IPS DF 6.9 (cell line): ENCODE measurements at regions not wholly inside any gene's neighbourhood (a gene's known extent, or its start where the extent isn't known, plus 50 kb on each side); places are given as distances from the start of the nearest gene placed in this dataset.

Experiments used
- DNase-seq: peaks from one replicate; pipeline ENCODE4 v3.0.0-alpha.2; 2013; ENCODE audit warnings: low read depth, low spot score
- H3K27ac ChIP-seq: one replicate; pipeline ENCODE4 v1.5.1; 2013; ENCODE audit warnings: low read length, control low read depth
- H3K27me3 ChIP-seq: 2 replicates; pipeline ENCODE4 v1.6.1; 2013; ENCODE audit warnings: mild to moderate bottlenecking, low read length; ENCODE audit not compliant: control insufficient read depth, insufficient read depth
- H3K36me3 ChIP-seq: 2 replicates; pipeline ENCODE4 v1.6.1; 2013; ENCODE audit warnings: low read length; ENCODE audit not compliant: control insufficient read depth, insufficient read depth
- H3K4me1 ChIP-seq: 2 replicates; pipeline ENCODE4 v1.6.1; 2013; ENCODE audit warnings: low read length; ENCODE audit not compliant: control insufficient read depth, insufficient read depth
- H3K4me3 ChIP-seq: 2 replicates; pipeline ENCODE4 v1.5.1; 2013; ENCODE audit warnings: mild to moderate bottlenecking, low read length
- H3K9me3 ChIP-seq: 2 replicates; pipeline ENCODE4 v1.6.1; 2013; ENCODE audit warnings: low read length, inconsistent platforms; ENCODE audit not compliant: control insufficient read depth, insufficient read depth
- WGBS: extraction: QIAGEN DNeasy Blood & Tissue Kit; methylation state at CpG from one replicate; pipeline ENCODE4 v1.1.7; 2013; ENCODE audit warnings: mixed read lengths, missing lambda C conversion rate; ENCODE audit not compliant: insufficient read length, insufficient coverage; 5-methylcytosine and 5-hydroxymethylcytosine counted together

- no CpG with 5 or more reads among the region's 3 CpGs for WGBS
- H3K27me3 ChIP-seq = no peaks in the 10 kb centered on the region
- no peaks in the 10 kb centered on the region for H3K36me3 ChIP-seq
- no peaks in the 10 kb centered on the region for H3K4me1 ChIP-seq
- H3K27ac ChIP-seq = no peak overlapping the region
- no peak overlapping the region for H3K4me3 ChIP-seq
- no peaks in the 10 kb centered on the region for H3K9me3 ChIP-seq
- no peak for DNase-seq
Measured at GRCh38 chr14:62289471-62289870, 527.3 kb downstream of the SNAPC1 start.

GRCh38 chr14:62301080-62301479, 538.9 kb downstream of the SNAPC1 start:
- Histone ChIP-seq H3K9me3 (no peaks in the 10 kb centered on the region), H3K4me1 (no peaks in the 10 kb centered on the region), H3K27ac (no peak overlapping the region), H3K4me3 (no peak overlapping the region), H3K27me3 (no peaks in the 10 kb centered on the region), H3K36me3 (no peaks in the 10 kb centered on the region)
- no CpG with 5 or more reads among the region's 1 CpG for WGBS
- no peak for DNase-seq

- WGBS = no CpG with 5 or more reads among the region's 1 CpG
- DNase-seq = no peak
- Histone ChIP-seq H3K36me3 (no peaks in the 10 kb centered on the region), H3K27ac (no peak overlapping the region), H3K9me3 (no peaks in the 10 kb centered on the region), H3K4me1 (no peaks in the 10 kb centered on the region), H3K4me3 (no peak overlapping the region), H3K27me3 (no peaks in the 10 kb centered on the region)
Measured at GRCh38 chr14:62301911-62302310, 539.7 kb downstream of the SNAPC1 start.

- no peaks in the 10 kb centered on the region for H3K36me3 ChIP-seq
- WGBS = 100% methylated on average over 1 of the region's 4 CpGs
- DNase-seq = no peak
Measured at GRCh38 chr14:62303437-62303836, 541.2 kb downstream of the SNAPC1 start.

GRCh38 chr14:62304257-62304656, 542.0 kb downstream of the SNAPC1 start:
- Histone ChIP-seq H3K4me1 (peaks cover 2% of the 10 kb centered on the region; the same call in 1 of the 2 replicates), H3K27ac (no peak overlapping the region)
- DNase-seq = no peak

More at GRCh38 chr14:62303437-62303836, 541.2 kb downstream of the SNAPC1 start:
- Histone ChIP-seq H3K27ac (no peak overlapping the region), H3K4me3 (no peak overlapping the region), H3K9me3 (no peaks in the 10 kb centered on the region), H3K27me3 (no peaks in the 10 kb centered on the region), H3K4me1 (peaks cover 2% of the 10 kb centered on the region; the same call in 1 of the 2 replicates)

GRCh38 chr14:62307844-62308243, 545.6 kb downstream of the SNAPC1 start:
- peaks cover 2% of the 10 kb centered on the region; the same call in 1 of the 2 replicates for H3K4me1 ChIP-seq
- H3K4me3 ChIP-seq = no peak overlapping the region
- H3K36me3 ChIP-seq = no peaks in the 10 kb centered on the region
- no peak overlapping the region for H3K27ac ChIP-seq
- peak; percentile 7 for DNase-seq
- WGBS = no CpG with 5 or more reads among the region's 3 CpGs
- no peaks in the 10 kb centered on the region for H3K27me3 ChIP-seq
- H3K9me3 ChIP-seq = no peaks in the 10 kb centered on the region

More at GRCh38 chr14:62304257-62304656, 542.0 kb downstream of the SNAPC1 start:
- WGBS = no CpG with 5 or more reads among the region's 3 CpGs
- Histone ChIP-seq H3K4me3 (no peak overlapping the region), H3K27me3 (no peaks in the 10 kb centered on the region), H3K9me3 (no peaks in the 10 kb centered on the region), H3K36me3 (no peaks in the 10 kb centered on the region)

GRCh38 chr14:62308316-62308715, 546.1 kb downstream of the SNAPC1 start:
- DNase-seq = no peak
- Histone ChIP-seq H3K4me3 (no peak overlapping the region), H3K9me3 (no peaks in the 10 kb centered on the region), H3K36me3 (no peaks in the 10 kb centered on the region), H3K4me1 (peaks cover 2% of the 10 kb centered on the region; the same call in 1 of the 2 replicates), H3K27ac (no peak overlapping the region), H3K27me3 (no peaks in the 10 kb centered on the region)
- no CpG with 5 or more reads among the region's 3 CpGs for whole genome bisulfite sequencing

GRCh38 chr14:62308891-62309290, 546.7 kb downstream of the SNAPC1 start:
- no peak overlapping the region for H3K4me3 ChIP-seq
- H3K9me3 ChIP-seq = no peaks in the 10 kb centered on the region
- no peaks in the 10 kb centered on the region for H3K27me3 ChIP-seq
- no peak overlapping the region for H3K27ac ChIP-seq
- no peak for DNase-seq
- H3K36me3 ChIP-seq = no peaks in the 10 kb centered on the region
- H3K4me1 ChIP-seq = peaks cover 2% of the 10 kb centered on the region; the same call in 1 of the 2 replicates
- no CpG with 5 or more reads among the region's 4 CpGs for WGBS

- Histone ChIP-seq H3K36me3 (no peaks in the 10 kb centered on the region), H3K4me1 (no peaks in the 10 kb centered on the region; the same call in 1 of the 2 replicates), H3K27me3 (no peaks in the 10 kb centered on the region), H3K4me3 (no peak overlapping the region), H3K9me3 (no peaks in the 10 kb centered on the region), H3K27ac (no peak overlapping the region)
- DNase-seq = no peak
- no CpG with 5 or more reads among the region's 3 CpGs for WGBS
Measured at GRCh38 chr14:62313212-62313611, 551.0 kb downstream of the SNAPC1 start.

- Histone ChIP-seq H3K36me3 (no peaks in the 10 kb centered on the region), H3K27ac (no peak overlapping the region), H3K4me1 (no peaks in the 10 kb centered on the region), H3K9me3 (no peaks in the 10 kb centered on the region), H3K27me3 (no peaks in the 10 kb centered on the region), H3K4me3 (no peak overlapping the region)
- WGBS = no CpG with 5 or more reads among the region's 2 CpGs
- no peak for DNase-seq
Measured at GRCh38 chr14:62314221-62314620, 552.0 kb downstream of the SNAPC1 start.

- no peak for DNase-seq
Measured at GRCh38 chr14:62314871-62315270, 552.7 kb downstream of the SNAPC1 start.

More at GRCh38 chr14:62314871-62315270, 552.7 kb downstream of the SNAPC1 start:
- Histone ChIP-seq H3K4me3 (no peak overlapping the region), H3K27me3 (no peaks in the 10 kb centered on the region), H3K9me3 (no peaks in the 10 kb centered on the region), H3K4me1 (no peaks in the 10 kb centered on the region), H3K27ac (no peak overlapping the region), H3K36me3 (no peaks in the 10 kb centered on the region)
- no CpG with 5 or more reads among the region's 1 CpG for WGBS
